ENCODE measurements at regions not wholly inside any gene's neighbourhood (a gene's known extent, or its start where the extent isn't known, plus 50 kb on each side); places are given as distances from the start of the nearest gene placed in this dataset.

GRCh38 chr3:25237602-25238001 lies 190.5 kb upstream of the RARB start:
- no peak overlapping the region for H3K4me3 ChIP-seq (ENCODE audit: insufficient read depth, low read depth, low read length)
- no peaks in the 10 kb centered on the region for H3K27me3 ChIP-seq (ENCODE audit: control insufficient read depth, insufficient read depth, low read length)
- H2AK5ac ChIP-seq (ENCODE audit: low read depth, low read length) = no peak overlapping the region
- TF ChIP-seq ELK1 (IDR thresholded peaks at IDR 0.05; ENCODE audit: borderline replicate concordance, low read depth, low read length) (no peak), RCOR1 (IDR thresholded peaks at IDR 0.05; ENCODE audit: insufficient replicate concordance, low read length) (no peak), RAD21 (IDR thresholded peaks at IDR 0.05; ENCODE audit: low read length) (no peak), MAFK (IDR thresholded peaks at IDR 0.05; ENCODE audit: low read depth, low read length) (no peak), NFE2L2 (IDR thresholded peaks at IDR 0.05; ENCODE audit: low read depth, low read length) (no peak), RFX5 (IDR thresholded peaks at IDR 0.05; ENCODE audit: low read depth, low read length) (no peak), CHD1 (IDR thresholded peaks at IDR 0.05; ENCODE audit: low read depth, low read length) (no peak), FOS (IDR thresholded peaks at IDR 0.05; ENCODE audit: low read depth, low read length) (no peak), CEBPB (IDR thresholded peaks at IDR 0.05; ENCODE audit: low read depth, low read length) (no peak), SMC3 (IDR thresholded peaks at IDR 0.05; ENCODE audit: low read depth, low read length) (no peak), BHLHE40 (IDR thresholded peaks at IDR 0.05; ENCODE audit: low read depth, low read length) (no peak), POLR2A (IDR thresholded peaks at IDR 0.05; ENCODE audit: low read depth, low read length) (no peak), MAZ (IDR thresholded peaks at IDR 0.05; ENCODE audit: borderline replicate concordance, low read depth, low read length) (no peak), MXI1 (IDR thresholded peaks at IDR 0.05; ENCODE audit: borderline replicate concordance, low read depth, low read length) (no peak)
- TF ChIP-seq, protein P1, sequence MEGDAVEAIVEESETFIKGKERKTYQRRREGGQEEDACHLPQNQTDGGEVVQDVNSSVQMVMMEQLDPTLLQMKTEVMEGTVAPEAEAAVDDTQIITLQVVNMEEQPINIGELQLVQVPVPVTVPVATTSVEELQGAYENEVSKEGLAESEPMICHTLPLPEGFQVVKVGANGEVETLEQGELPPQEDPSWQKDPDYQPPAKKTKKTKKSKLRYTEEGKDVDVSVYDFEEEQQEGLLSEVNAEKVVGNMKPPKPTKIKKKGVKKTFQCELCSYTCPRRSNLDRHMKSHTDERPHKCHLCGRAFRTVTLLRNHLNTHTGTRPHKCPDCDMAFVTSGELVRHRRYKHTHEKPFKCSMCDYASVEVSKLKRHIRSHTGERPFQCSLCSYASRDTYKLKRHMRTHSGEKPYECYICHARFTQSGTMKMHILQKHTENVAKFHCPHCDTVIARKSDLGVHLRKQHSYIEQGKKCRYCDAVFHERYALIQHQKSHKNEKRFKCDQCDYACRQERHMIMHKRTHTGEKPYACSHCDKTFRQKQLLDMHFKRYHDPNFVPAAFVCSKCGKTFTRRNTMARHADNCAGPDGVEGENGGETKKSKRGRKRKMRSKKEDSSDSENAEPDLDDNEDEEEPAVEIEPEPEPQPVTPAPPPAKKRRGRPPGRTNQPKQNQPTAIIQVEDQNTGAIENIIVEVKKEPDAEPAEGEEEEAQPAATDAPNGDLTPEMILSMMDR (conservative IDR thresholded peaks at IDR 0.05; ENCODE audit: low read depth, low read length) = no peak
- TF ChIP-seq, protein P2, sequence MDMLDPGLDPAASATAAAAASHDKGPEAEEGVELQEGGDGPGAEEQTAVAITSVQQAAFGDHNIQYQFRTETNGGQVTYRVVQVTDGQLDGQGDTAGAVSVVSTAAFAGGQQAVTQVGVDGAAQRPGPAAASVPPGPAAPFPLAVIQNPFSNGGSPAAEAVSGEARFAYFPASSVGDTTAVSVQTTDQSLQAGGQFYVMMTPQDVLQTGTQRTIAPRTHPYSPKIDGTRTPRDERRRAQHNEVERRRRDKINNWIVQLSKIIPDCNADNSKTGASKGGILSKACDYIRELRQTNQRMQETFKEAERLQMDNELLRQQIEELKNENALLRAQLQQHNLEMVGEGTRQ (IDR thresholded peaks at IDR 0.05; ENCODE audit: low read depth, low read length) = no peak
- CTCF ChIA-PET = no interaction called here
- H3K9me3 ChIP-seq (ENCODE audit: control insufficient read depth, insufficient read depth, low read length) = peaks cover 2% of the 10 kb centered on the region; the same call in 1 of the 2 replicates
- no TSS peak for BruUV-seq (replicated peaks)
- H2AFZ ChIP-seq (replicated peaks; ENCODE audit: low read length, poor library complexity) = no peak overlapping the region
- POLR2A ChIA-PET (ENCODE audit: unreplicated experiment) = no interaction called here
- no peak overlapping the region for H3K4me2 ChIP-seq (ENCODE audit: low read depth, low read length)
- no peaks in the 10 kb centered on the region for H4K20me1 ChIP-seq (ENCODE audit: insufficient read depth, low read length)
- no peak overlapping the region for H3K14ac ChIP-seq (replicated peaks; ENCODE audit: low read depth, low read length)
- no CpG with 5 or more reads among the region's 1 CpG for WGBS, 2 experiments (ENCODE audit: extremely low coverage in 2 of 2, insufficient read length in 1 of 2)
- intact Hi-C loops (cut with micrococcal nuclease) (no loop called here), dilution Hi-C loops (cut with HindIII; ENCODE audit: low sequenced_read_pairs, unreplicated experiment) (no loop called here), in situ Hi-C loops (cut with MboI; ENCODE audit: low sequenced_read_pairs) (no loop called here)
- no peak overlapping the region for H2AK9ac ChIP-seq (replicated peaks; ENCODE audit: low read depth, low read length, poor library complexity)
- no peaks in the 10 kb centered on the region for H3K9me1 ChIP-seq (ENCODE audit: insufficient read depth, low read length)
- no peak overlapping the region for H3K9ac ChIP-seq (ENCODE audit: low read depth, low read length)
- no peak for DNase-seq
- no peaks in the 10 kb centered on the region for H3K36me3 ChIP-seq (ENCODE audit: control insufficient read depth, insufficient read depth, low read length)
- H3K23ac ChIP-seq (ENCODE audit: low read depth, low read length) = no peak overlapping the region
- no peak overlapping the region for H4K8ac ChIP-seq (ENCODE audit: low read depth in 2 of 2, low read length in 2 of 2)
- H2BK20ac ChIP-seq (ENCODE audit: low read depth, low read length) = no peak overlapping the region
- H3K4ac ChIP-seq (ENCODE audit: low read depth, low read length) = no peak overlapping the region
- no peak overlapping the region for H2BK120ac ChIP-seq (ENCODE audit: low read depth, low read length)
- no peak overlapping the region for H3K56ac ChIP-seq (ENCODE audit: extremely low read depth, insufficient read depth, low read length)
- H2BK15ac ChIP-seq (ENCODE audit: low read depth, low read length) = no peak overlapping the region
- no peak overlapping the region for H2BK5ac ChIP-seq (ENCODE audit: low read depth, low read length, poor library complexity, severe bottlenecking)
- no peaks in the 10 kb centered on the region for H3K4me1 ChIP-seq (ENCODE audit: control insufficient read depth, insufficient read depth, low read length)
- no peaks in the 10 kb centered on the region for H3K79me1 ChIP-seq (ENCODE audit: low read depth in 1 of 2, low read length in 2 of 2)
- no peak overlapping the region for H3K18ac ChIP-seq (ENCODE audit: low read depth, low read length)
- H4K91ac ChIP-seq (ENCODE audit: insufficient read depth, low read depth, low read length) = no peak overlapping the region
- no peak overlapping the region for H4K5ac ChIP-seq (ENCODE audit: low read depth, low read length)
- no peak overlapping the region for H3K27ac ChIP-seq (ENCODE audit: insufficient read depth, low read length)
- no peak for ATAC-seq (ENCODE audit: low read depth)
